Keratinocyte (primary cell): ENCODE measurements at regions not wholly inside any gene's neighbourhood (a gene's known extent, or its start where the extent isn't known, plus 50 kb on each side); places are given as distances from the start of the nearest gene placed in this dataset.

Experiments used
- DNase-seq: peaks from one replicate; pipeline ENCODE4 v3.0.0-alpha.2; 2011; ENCODE audit warnings: low read depth, missing footprints, low spot score
- FAIRE-seq: peaks from 2 replicates; lab custom pipeline; 2011; peaks lifted over from hg19 to GRCh38; lab: Jason Lieb, UNC
- H2AFZ ChIP-seq: 2 replicates; pipeline ENCODE4 v1.6.0; 2012; ENCODE audit warnings: low read length, control low read depth, inconsistent platforms; ENCODE audit not compliant: control insufficient read depth
- H3K27ac ChIP-seq: 2 replicates; pipeline ENCODE4 v1.5.1; 2011; ENCODE audit warnings: low read length; ENCODE audit not compliant: control insufficient read depth, insufficient read depth
- H3K27me3 ChIP-seq: 3 replicates; pipeline ENCODE4 v1.6.0; 2011; ENCODE audit warnings: low read length; ENCODE audit not compliant: control insufficient read depth, insufficient read depth; ENCODE audit errors: extremely low read depth
- H3K36me3 ChIP-seq, 2 experiments: 2 replicates in 1 of 2; 3 replicates in 1 of 2; pipeline ENCODE4 v1.5.1; 2011; ENCODE audit warnings: low read length in 2 of 2, mild to moderate bottlenecking in 1 of 2; ENCODE audit not compliant: control insufficient read depth in 2 of 2, insufficient read depth in 2 of 2; ENCODE audit errors: extremely low read depth in 1 of 2
- H3K4me1 ChIP-seq: 3 replicates; pipeline ENCODE4 v1.5.1; 2011; ENCODE audit warnings: low read length; ENCODE audit not compliant: control insufficient read depth, insufficient read depth; ENCODE audit errors: extremely low read depth
- H3K4me2 ChIP-seq: 3 replicates; pipeline ENCODE4 v1.6.0; 2011; ENCODE audit warnings: low read depth, low read length; ENCODE audit not compliant: control insufficient read depth, insufficient read depth; ENCODE audit errors: extremely low read depth
- H3K4me3 ChIP-seq, 3 experiments: fragments of 200-600 bp in 1 of 3; sonication (generic) in 1 of 3; 2 replicates in 2 of 3; 3 replicates in 1 of 3; pipeline ENCODE4 v1.5.1; 2011 to 2016; ENCODE audit warnings: low read length in 3 of 3, mild to moderate bottlenecking in 3 of 3, control low read depth in 2 of 3, inconsistent platforms in 1 of 3, low read depth in 1 of 3, mixed read lengths in 1 of 3, mixed run types in 1 of 3, moderate library complexity in 1 of 3; ENCODE audit not compliant: control insufficient read depth in 2 of 3, insufficient read depth in 2 of 3; ENCODE audit errors: extremely low read depth in 1 of 3
- H3K79me2 ChIP-seq: 2 replicates; pipeline ENCODE4 v1.6.0; 2012; ENCODE audit warnings: low read length; ENCODE audit not compliant: control insufficient read depth, insufficient read depth
- H3K9ac ChIP-seq: 3 replicates; pipeline ENCODE4 v1.6.0; 2011; ENCODE audit warnings: low read length; ENCODE audit not compliant: control insufficient read depth, insufficient read depth; ENCODE audit errors: extremely low read depth
- H3K9me1 ChIP-seq: 3 replicates; pipeline ENCODE4 v1.6.0; 2011; ENCODE audit warnings: low read length; ENCODE audit not compliant: control insufficient read depth, insufficient read depth; ENCODE audit errors: extremely low read depth
- H3K9me3 ChIP-seq: 2 replicates; pipeline ENCODE4 v1.5.1; 2012; ENCODE audit warnings: low read depth, low read length; ENCODE audit not compliant: control insufficient read depth
- H4K20me1 ChIP-seq: 3 replicates; pipeline ENCODE4 v1.6.0; 2011; ENCODE audit warnings: low read length; ENCODE audit not compliant: control insufficient read depth, insufficient read depth; ENCODE audit errors: extremely low read depth
- EZH2 ChIP-seq: IDR thresholded peaks from one replicate; pipeline ENCODE4 v1.6.1; 2012; ENCODE audit warnings: inconsistent platforms, mild to moderate bottlenecking, low read length, moderate library complexity
- dilution Hi-C: fragments of 300-500 bp; cut with MboI; formaldehyde crosslinking; loops from one replicate; pipeline ENCODE4 v1.7.0; 2020; ENCODE audit warnings: low sequenced_read_pairs; ENCODE audit not compliant: extremely low pct_ligation_motif_present
- TF ChIP-seq, protein P1 (sequence below), 3 experiments: IDR thresholded peaks in 1 of 3; conservative IDR thresholded peaks in 1 of 3; optimal IDR thresholded peaks in 1 of 3; 2 replicates in 2 of 3; 3 replicates in 1 of 3; pipeline versions ENCODE3 to v1.5.1; 2011; ENCODE audit warnings: low read length in 3 of 3, mild to moderate bottlenecking in 3 of 3, moderate library complexity in 2 of 3, control low read depth in 1 of 3, inconsistent platforms in 1 of 3; ENCODE audit not compliant: insufficient read depth in 2 of 3; ENCODE audit errors: extremely low read depth in 1 of 3

DNA sequence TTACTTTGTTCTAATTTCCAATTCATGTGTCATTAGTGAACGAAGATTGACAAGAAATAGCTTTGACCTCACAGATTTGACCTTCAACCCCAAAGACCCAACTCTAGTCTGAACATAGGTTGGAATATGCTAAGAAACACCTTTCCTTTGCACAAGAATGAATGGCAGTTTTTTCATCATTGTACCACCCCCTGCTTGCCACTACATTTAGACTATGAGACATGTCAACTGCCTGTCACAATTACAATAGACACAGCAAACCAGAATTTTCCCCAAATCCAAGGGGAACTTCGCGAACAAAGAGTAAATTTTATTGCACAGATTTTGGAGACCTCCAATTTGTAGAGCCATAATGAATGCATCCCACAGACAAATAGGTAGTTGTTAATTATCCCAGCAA, 535.4 kb downstream of the PRKD1 start:
- dilution Hi-C loops = no loop called here
- H3K9me1 ChIP-seq = no peaks in the 10 kb centered on the region
- no peak overlapping the region for H3K9ac ChIP-seq
- H2AFZ ChIP-seq = no peak overlapping the region
- no peaks in the 10 kb centered on the region for H3K79me2 ChIP-seq
- H3K36me3 ChIP-seq = no peaks in the 10 kb centered on the region
- H3K27me3 ChIP-seq = no peaks in the 10 kb centered on the region
- H4K20me1 ChIP-seq = no peaks in the 10 kb centered on the region
- DNase-seq (no peak), FAIRE-seq (no peak)
- no peak overlapping the region for H3K4me3 ChIP-seq
- no peak overlapping the region for H3K27ac ChIP-seq
- no peak overlapping the region for H3K4me2 ChIP-seq
- TF ChIP-seq, protein P1, sequence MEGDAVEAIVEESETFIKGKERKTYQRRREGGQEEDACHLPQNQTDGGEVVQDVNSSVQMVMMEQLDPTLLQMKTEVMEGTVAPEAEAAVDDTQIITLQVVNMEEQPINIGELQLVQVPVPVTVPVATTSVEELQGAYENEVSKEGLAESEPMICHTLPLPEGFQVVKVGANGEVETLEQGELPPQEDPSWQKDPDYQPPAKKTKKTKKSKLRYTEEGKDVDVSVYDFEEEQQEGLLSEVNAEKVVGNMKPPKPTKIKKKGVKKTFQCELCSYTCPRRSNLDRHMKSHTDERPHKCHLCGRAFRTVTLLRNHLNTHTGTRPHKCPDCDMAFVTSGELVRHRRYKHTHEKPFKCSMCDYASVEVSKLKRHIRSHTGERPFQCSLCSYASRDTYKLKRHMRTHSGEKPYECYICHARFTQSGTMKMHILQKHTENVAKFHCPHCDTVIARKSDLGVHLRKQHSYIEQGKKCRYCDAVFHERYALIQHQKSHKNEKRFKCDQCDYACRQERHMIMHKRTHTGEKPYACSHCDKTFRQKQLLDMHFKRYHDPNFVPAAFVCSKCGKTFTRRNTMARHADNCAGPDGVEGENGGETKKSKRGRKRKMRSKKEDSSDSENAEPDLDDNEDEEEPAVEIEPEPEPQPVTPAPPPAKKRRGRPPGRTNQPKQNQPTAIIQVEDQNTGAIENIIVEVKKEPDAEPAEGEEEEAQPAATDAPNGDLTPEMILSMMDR (optimal IDR thresholded peaks at IDR 0.05 in 1 of 3, IDR thresholded peaks at IDR 0.05 in 1 of 3, conservative IDR thresholded peaks at IDR 0.05 in 1 of 3; ENCODE audit: extremely low read depth in 1 of 3, insufficient read depth in 2 of 3, low read length in 3 of 3) = no peak
- no peak for TF ChIP-seq EZH2
- no peaks in the 10 kb centered on the region for H3K9me3 ChIP-seq
- H3K4me1 ChIP-seq = no peaks in the 10 kb centered on the region

DNA sequence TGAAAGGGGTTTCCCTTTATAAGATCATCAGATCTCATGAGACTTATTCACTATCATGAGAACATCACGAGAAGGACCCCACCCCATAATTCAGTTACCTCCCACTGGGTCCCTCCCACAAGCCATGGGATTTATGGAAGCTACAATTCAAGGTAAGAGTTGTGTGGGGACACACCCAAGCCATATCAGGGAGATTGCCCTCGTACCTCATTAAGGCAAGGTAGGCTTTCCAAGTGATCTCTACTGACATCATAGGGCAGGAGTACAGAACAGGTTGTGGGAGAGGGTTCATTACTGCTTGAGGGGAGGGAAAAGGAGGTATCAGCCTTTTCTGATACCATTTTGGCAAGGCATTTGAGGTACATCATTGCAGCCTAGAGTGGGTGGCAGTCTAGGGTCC, 524.6 kb downstream of the PRKD1 start:
- TF ChIP-seq, protein P1 (optimal IDR thresholded peaks at IDR 0.05 in 1 of 3, IDR thresholded peaks at IDR 0.05 in 1 of 3, conservative IDR thresholded peaks at IDR 0.05 in 1 of 3; ENCODE audit: extremely low read depth in 1 of 3, insufficient read depth in 2 of 3, low read length in 3 of 3) = no peak
- TF ChIP-seq EZH2 = no peak
- H3K4me3 ChIP-seq = no peak overlapping the region
- H3K27ac ChIP-seq = no peak overlapping the region
- DNase-seq = no peak
- H3K36me3 ChIP-seq = no peaks in the 10 kb centered on the region
- dilution Hi-C loops = no loop called here
- H3K79me2 ChIP-seq = no peaks in the 10 kb centered on the region
- H2AFZ ChIP-seq = no peak overlapping the region
- no peaks in the 10 kb centered on the region for H3K9me3 ChIP-seq
- no peak overlapping the region for H3K4me2 ChIP-seq
- H3K4me1 ChIP-seq = no peaks in the 10 kb centered on the region
- FAIRE-seq = no peak
- no peaks in the 10 kb centered on the region for H3K27me3 ChIP-seq
- H4K20me1 ChIP-seq = no peaks in the 10 kb centered on the region
- no peak overlapping the region for H3K9ac ChIP-seq
- no peaks in the 10 kb centered on the region for H3K9me1 ChIP-seq
